Posterior cingulate gyrus (tissue), 11 donors: ENCODE measurements at regions not wholly inside any gene's neighbourhood (a gene's known extent, or its start where the extent isn't known, plus 50 kb on each side); places are given as distances from the start of the nearest gene placed in this dataset.
"Not testable (repeated sequence)": the region's sequence is repeated elsewhere in the genome, so short reads cannot be mapped to it uniquely, and the experiment has no call there.

Experiments used
- DNase-seq, 10 donors: peaks; one replicate each; pipeline versions ENCODE4 v3.0.0 to v3.0.0-alpha.2; 2020 to 2021; ENCODE audit warnings: mixed read lengths in 3 of 10
- intact Hi-C: fragments of 100-400 bp; cut with DNase I; formaldehyde crosslinking; loops from one replicate; pipeline ENCODE4 v1.15.1; 2023

GRCh38 chr5:2863675-2864433 lies 112.4 kb upstream of the IRX2 start:
- DNase-seq: no peak
- intact Hi-C loops: no loop called here

- no peak for DNase-seq
- intact Hi-C loops: no loop called here
These were observed 111.7 kb upstream of the IRX2 start for GRCh38 chr5:2863133-2863532.

- intact Hi-C loops, DNase-seq: not testable (repeated sequence)
These were observed 110.7 kb upstream of the IRX2 start for GRCh38 chr5:2862176-2862575.

- DNase-seq: no peak
- intact Hi-C loops: no loop called here
These were observed 110.1 kb upstream of the IRX2 start for GRCh38 chr5:2861605-2862004.

GRCh38 chr5:2860101-2860500 lies 108.6 kb upstream of the IRX2 start:
- intact Hi-C loops: no loop called here
- no peak for DNase-seq

- intact Hi-C loops: no loop called here
- DNase-seq: no peak
These were observed 106.4 kb upstream of the IRX2 start for GRCh38 chr5:2857837-2858236.

GRCh38 chr5:2856206-2856605 lies 104.7 kb upstream of the IRX2 start:
- no peak for DNase-seq
- intact Hi-C loops: no loop called here

- intact Hi-C loops: no loop called here
These were observed 101.0 kb upstream of the IRX2 start for GRCh38 chr5:2852446-2852845.

GRCh38 chr5:2851895-2852294 lies 100.4 kb upstream of the IRX2 start:
- DNase-seq: no peak
- intact Hi-C loops: no loop called here

More at GRCh38 chr5:2852446-2852845, 101.0 kb upstream of the IRX2 start:
- no peak for DNase-seq

- intact Hi-C loops: no loop called here
- DNase-seq: peak in 1 of 10 donors; percentile 49
These were observed 98.0 kb upstream of the IRX2 start for GRCh38 chr5:2849429-2849828.

GRCh38 chr5:2848619-2849018 lies 97.1 kb upstream of the IRX2 start:
- DNase-seq: no peak
- intact Hi-C loops: no loop called here

- no peak for DNase-seq
- intact Hi-C loops: no loop called here
These were observed 96.1 kb upstream of the IRX2 start for GRCh38 chr5:2847608-2848007.

- DNase-seq: peak in 1 of 10 donors; percentile 55
- intact Hi-C loops: no loop called here
These were observed 89.7 kb upstream of the IRX2 start for GRCh38 chr5:2841208-2841607.

- intact Hi-C loops: no loop called here
These were observed 89.0 kb upstream of the IRX2 start for GRCh38 chr5:2840372-2840915.

GRCh38 chr5:2836133-2836532 lies 84.7 kb upstream of the IRX2 start:
- intact Hi-C loops: no loop called here
- DNase-seq: no peak

More at GRCh38 chr5:2840372-2840915, 89.0 kb upstream of the IRX2 start:
- no peak for DNase-seq

GRCh38 chr5:2833556-2833955 lies 82.1 kb upstream of the IRX2 start:
- intact Hi-C loops: no loop called here

GRCh38 chr5:2832394-2832793 lies 80.9 kb upstream of the IRX2 start:
- intact Hi-C loops: no loop called here
- no peak for DNase-seq

More at GRCh38 chr5:2833556-2833955, 82.1 kb upstream of the IRX2 start:
- no peak for DNase-seq

GRCh38 chr5:2829239-2829638 lies 77.8 kb upstream of the IRX2 start:
- intact Hi-C loops: no loop called here
- DNase-seq: no peak

- no peak for DNase-seq
- intact Hi-C loops: no loop called here
These were observed 67.5 kb upstream of the IRX2 start for GRCh38 chr5:2818936-2819335.

- DNase-seq: no peak
- intact Hi-C loops: no loop called here
These were observed 65.6 kb upstream of the IRX2 start for GRCh38 chr5:2817031-2817603.

GRCh38 chr5:2813678-2814077 lies 62.2 kb upstream of the IRX2 start:
- DNase-seq: no peak
- intact Hi-C loops: no loop called here

GRCh38 chr5:2810644-2811043 lies 59.2 kb upstream of the IRX2 start:
- intact Hi-C loops: no loop called here
- DNase-seq: no peak
